ENCODE measurements at regions not wholly inside any gene's neighbourhood (a gene's known extent, or its start where the extent isn't known, plus 50 kb on each side); places are given as distances from the start of the nearest gene placed in this dataset.

DNA sequence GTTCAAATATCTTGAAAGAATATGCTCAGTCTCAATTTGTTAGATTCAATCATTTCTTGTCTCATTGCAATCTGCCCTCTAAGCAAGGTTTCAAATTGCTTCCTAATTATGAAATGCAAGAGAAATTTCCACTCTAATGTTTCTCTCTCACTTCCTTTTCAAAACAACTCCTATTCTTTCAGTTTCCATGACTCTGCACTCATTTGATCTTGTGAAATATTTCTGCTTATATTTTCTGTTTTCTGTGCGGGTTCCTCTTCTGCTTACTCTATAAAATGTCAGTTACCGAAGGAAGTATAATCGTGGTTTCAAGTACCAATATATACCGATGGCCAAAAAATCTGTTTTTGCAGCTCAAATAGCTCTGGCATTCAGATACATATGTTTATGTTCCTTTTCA lies 521.9 kb upstream of the NAALADL2 start (continued):
- no peak for TF ChIP-seq SPI1 (IDR thresholded peaks at IDR 0.05; ENCODE audit: borderline replicate concordance, insufficient read depth, low read depth, low read length)
- TF ChIP-seq BACH1 (IDR thresholded peaks at IDR 0.05; ENCODE audit: borderline replicate concordance), result no peak

GRCh38 chr3:174340624-174341587 lies 518.2 kb upstream of the NAALADL2 start:
- no peak overlapping the region for H2AFZ ChIP-seq (ENCODE audit: control insufficient read depth, low read depth, low read length)
- no peak for DNase-seq (ENCODE audit: low read depth, low spot score)
- no peak overlapping the region for H3K4me2 ChIP-seq (ENCODE audit: control insufficient read depth, insufficient read depth)
- in situ Hi-C loops (cut with MboI), result no loop called here
- no peaks in the 10 kb centered on the region for H3K27me3 ChIP-seq (replicated peaks in 1 of 2; ENCODE audit: control insufficient read depth in 2 of 2, insufficient read depth in 2 of 2, low read length in 1 of 2)
- SMC1A ChIA-PET (ENCODE audit: uncharacterized antibody, unreplicated experiment), result interaction anchor here (0.9 kb wide), 1 partner anchor 9 kb away, joined by 3 read pairs; no protein-coding TSS in a partner anchor
- intact Hi-C loops (cut with micrococcal nuclease; ENCODE audit: unreplicated experiment), result no loop called here
- no peaks in the 10 kb centered on the region for H3K9me3 ChIP-seq (replicated peaks; ENCODE audit: control insufficient read depth, insufficient read depth, low read length)
- 18% methylated on average over 3 of the region's 3 CpGs for WGBS (ENCODE audit: insufficient coverage, insufficient replicate concordance, low lambda C conversion rate, missing lambda C conversion rate)
- H4K20me1 ChIP-seq (ENCODE audit: control insufficient read depth, insufficient read depth), result no peaks in the 10 kb centered on the region
- H3K36me3 ChIP-seq (ENCODE audit: control insufficient read depth in 2 of 2, insufficient read depth in 2 of 2, low read length in 1 of 2), result no peaks in the 10 kb centered on the region
- H3K9ac ChIP-seq (ENCODE audit: control insufficient read depth, insufficient read depth, low read length), result no peak overlapping the region
- POLR2A ChIA-PET, result no interaction called here
- ATAC-seq, result no peak
- no peaks in the 10 kb centered on the region for H3K79me2 ChIP-seq (ENCODE audit: control insufficient read depth, insufficient read depth, low read length)
- no peaks in the 10 kb centered on the region for H3K4me1 ChIP-seq (ENCODE audit: control insufficient read depth, insufficient read depth, low read length)
- TF ChIP-seq, protein P1, sequence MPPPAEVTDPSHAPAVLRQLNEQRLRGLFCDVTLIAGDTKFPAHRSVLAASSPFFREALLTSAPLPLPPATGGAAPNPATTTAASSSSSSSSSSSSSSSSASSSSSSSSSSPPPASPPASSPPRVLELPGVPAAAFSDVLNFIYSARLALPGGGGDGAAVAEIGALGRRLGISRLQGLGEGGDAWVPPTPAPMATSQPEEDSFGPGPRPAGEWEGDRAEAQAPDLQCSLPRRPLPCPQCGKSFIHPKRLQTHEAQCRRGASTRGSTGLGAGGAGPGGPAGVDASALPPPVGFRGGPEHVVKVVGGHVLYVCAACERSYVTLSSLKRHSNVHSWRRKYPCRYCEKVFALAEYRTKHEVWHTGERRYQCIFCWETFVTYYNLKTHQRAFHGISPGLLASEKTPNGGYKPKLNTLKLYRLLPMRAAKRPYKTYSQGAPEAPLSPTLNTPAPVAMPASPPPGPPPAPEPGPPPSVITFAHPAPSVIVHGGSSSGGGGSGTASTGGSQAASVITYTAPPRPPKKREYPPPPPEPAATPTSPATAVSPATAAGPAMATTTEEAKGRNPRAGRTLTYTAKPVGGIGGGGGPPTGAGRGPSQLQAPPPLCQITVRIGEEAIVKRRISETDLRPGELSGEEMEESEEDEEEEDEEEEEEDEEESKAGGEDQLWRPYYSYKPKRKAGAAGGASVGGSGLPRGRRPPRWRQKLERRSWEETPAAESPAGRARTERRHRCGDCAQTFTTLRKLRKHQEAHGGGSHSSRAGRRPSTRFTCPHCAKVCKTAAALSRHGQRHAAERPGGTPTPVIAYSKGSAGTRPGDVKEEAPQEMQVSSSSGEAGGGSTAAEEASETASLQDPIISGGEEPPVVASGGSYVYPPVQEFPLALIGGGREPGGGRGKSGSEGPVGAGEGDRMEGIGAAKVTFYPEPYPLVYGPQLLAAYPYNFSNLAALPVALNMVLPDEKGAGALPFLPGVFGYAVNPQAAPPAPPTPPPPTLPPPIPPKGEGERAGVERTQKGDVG (CRISPR knock-in tag; IDR thresholded peaks at IDR 0.05), result no peak
- TF ChIP-seq TAF1 (IDR thresholded peaks at IDR 0.05; ENCODE audit: borderline replicate concordance, low read depth, low read length) (no peak), FOS (IDR thresholded peaks at IDR 0.05; ENCODE audit: borderline replicate concordance, extremely low read depth, insufficient read length) (no peak), NRF1 (conservative IDR thresholded peaks at IDR 0.05; ENCODE audit: low read depth, low read length) (no peak), CHD4 (IDR thresholded peaks at IDR 0.05) (no peak), RAD21 (IDR thresholded peaks at IDR 0.05; ENCODE audit: insufficient read depth, low read depth, low read length) (no peak), SIN3A (IDR thresholded peaks at IDR 0.05; ENCODE audit: low read depth, low read length) (no peak), SMARCA5 (IDR thresholded peaks at IDR 0.05) (no peak), YY1 (IDR thresholded peaks at IDR 0.05; ENCODE audit: low read depth, low read length) (no peak), POLR2A (IDR thresholded peaks at IDR 0.05; ENCODE audit: low read depth, low read length) (no peak), SREBF1 (IDR thresholded peaks at IDR 0.05; ENCODE audit: low read length) (no peak), RCOR1 (conservative IDR thresholded peaks at IDR 0.05; ENCODE audit: low read depth, low read length) (no peak)
- TF ChIP-seq, protein P2, sequence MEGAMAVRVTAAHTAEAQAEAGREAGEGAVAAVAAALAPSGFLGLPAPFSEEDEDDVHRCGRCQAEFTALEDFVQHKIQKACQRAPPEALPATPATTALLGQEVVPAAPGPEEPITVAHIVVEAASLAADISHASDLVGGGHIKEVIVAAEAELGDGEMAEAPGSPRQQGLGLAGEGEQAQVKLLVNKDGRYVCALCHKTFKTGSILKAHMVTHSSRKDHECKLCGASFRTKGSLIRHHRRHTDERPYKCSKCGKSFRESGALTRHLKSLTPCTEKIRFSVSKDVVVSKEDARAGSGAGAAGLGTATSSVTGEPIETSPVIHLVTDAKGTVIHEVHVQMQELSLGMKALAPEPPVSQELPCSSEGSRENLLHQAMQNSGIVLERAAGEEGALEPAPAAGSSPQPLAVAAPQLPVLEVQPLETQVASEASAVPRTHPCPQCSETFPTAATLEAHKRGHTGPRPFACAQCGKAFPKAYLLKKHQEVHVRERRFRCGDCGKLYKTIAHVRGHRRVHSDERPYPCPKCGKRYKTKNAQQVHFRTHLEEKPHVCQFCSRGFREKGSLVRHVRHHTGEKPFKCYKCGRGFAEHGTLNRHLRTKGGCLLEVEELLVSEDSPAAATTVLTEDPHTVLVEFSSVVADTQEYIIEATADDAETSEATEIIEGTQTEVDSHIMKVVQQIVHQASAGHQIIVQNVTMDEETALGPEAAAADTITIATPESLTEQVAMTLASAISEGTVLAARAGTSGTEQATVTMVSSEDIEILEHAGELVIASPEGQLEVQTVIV (IDR thresholded peaks at IDR 0.05; ENCODE audit: borderline replicate concordance, partially characterized antibody), result no peak
- no TSS peak for BruUV-seq (replicated peaks)
- CTCF ChIA-PET, result no interaction called here
- RAD21 ChIA-PET (ENCODE audit: unreplicated experiment), result no interaction called here
- H3K4me3 ChIP-seq, result no peak overlapping the region
- no peak overlapping the region for H3K27ac ChIP-seq (ENCODE audit: control insufficient read depth, insufficient read depth)
- FAIRE-seq, result no peak
